ENCODE measurements at regions not wholly inside any gene's neighbourhood (a gene's known extent, or its start where the extent isn't known, plus 50 kb on each side); places are given as distances from the start of the nearest gene placed in this dataset.

- peak; percentile 42 for DNase-seq
Measured at GRCh38 chr12:24025153-24025798, 75.8 kb upstream of the SOX5 start.

GRCh38 chr12:24023081-24023480 lies 73.6 kb upstream of the SOX5 start:
- no peak for DNase-seq

- DNase-seq: no peak
Measured at GRCh38 chr12:24021164-24021502, 71.7 kb upstream of the SOX5 start.

- DNase-seq: no peak
Measured at GRCh38 chr12:24020397-24021163, 71.1 kb upstream of the SOX5 start.

- no peak for DNase-seq
Measured at GRCh38 chr12:24015833-24016160, 66.3 kb upstream of the SOX5 start.

GRCh38 chr12:24014915-24015832 lies 65.7 kb upstream of the SOX5 start:
- no peak for DNase-seq

GRCh38 chr12:24014240-24014639 lies 64.8 kb upstream of the SOX5 start:
- DNase-seq: no peak

GRCh38 chr12:24012528-24012927 lies 63.1 kb upstream of the SOX5 start:
- DNase-seq: peak; percentile 24

- no peak for DNase-seq
Measured at GRCh38 chr12:24011927-24012507, 62.5 kb upstream of the SOX5 start.

- no peak for DNase-seq
Measured at GRCh38 chr12:24008166-24008565, 58.7 kb upstream of the SOX5 start.
